CD14-positive monocyte (primary cell): ENCODE measurements at regions not wholly inside any gene's neighbourhood (a gene's known extent, or its start where the extent isn't known, plus 50 kb on each side); places are given as distances from the start of the nearest gene placed in this dataset.

Experiments
- DNase-seq, 3 donors: peaks; one replicate each; pipeline ENCODE4 v3.0.0-alpha.2; 2011 to 2022
- H2AFZ ChIP-seq: 2 replicates; pipeline ENCODE4 v1.6.0; 2012; ENCODE audit warnings: mild to moderate bottlenecking, low read depth, low read length, inconsistent platforms; ENCODE audit not compliant: insufficient read depth, poor library complexity, severe bottlenecking
- H3K27ac ChIP-seq, 2 donors: 1 replicate in 1 of 2; 2 replicates in 1 of 2; pipeline ENCODE4 v1.5.1; 2012 to 2013; ENCODE audit warnings: low read length in 2 of 2, control low read depth in 1 of 2, inconsistent platforms in 1 of 2, low read depth in 1 of 2, mild to moderate bottlenecking in 1 of 2
- H3K27me3 ChIP-seq, 2 donors: one replicate each; pipeline versions ENCODE4 v1.6.0 to v1.6.1; 2011 to 2013; ENCODE audit warnings: low read length in 2 of 2; ENCODE audit not compliant: control insufficient read depth in 2 of 2, insufficient read depth in 2 of 2
- H3K36me3 ChIP-seq, 2 donors: replicated peaks in 1 of 2; 1 replicate in 1 of 2; 2 replicates in 1 of 2; pipeline versions ENCODE4 v1.5.1 to v1.6.1; 2012 to 2013; ENCODE audit warnings: low read length in 2 of 2, control low read depth in 1 of 2, inconsistent platforms in 1 of 2, mild to moderate bottlenecking in 1 of 2; ENCODE audit not compliant: insufficient read depth in 2 of 2, control insufficient read depth in 1 of 2
- H3K4me1 ChIP-seq, 2 donors: 1 replicate in 1 of 2; 2 replicates in 1 of 2; pipeline versions ENCODE4 v1.5.1 to v1.6.1; 2012 to 2013; ENCODE audit warnings: low read length in 2 of 2, control low read depth in 1 of 2, inconsistent platforms in 1 of 2, mild to moderate bottlenecking in 1 of 2, moderate library complexity in 1 of 2; ENCODE audit not compliant: insufficient read depth in 2 of 2, control insufficient read depth in 1 of 2
- H3K4me2 ChIP-seq: replicated peaks from 2 replicates; pipeline ENCODE3; 2012; ENCODE audit warnings: low read length, moderate library complexity, mild to moderate bottlenecking; ENCODE audit not compliant: poor library complexity, severe bottlenecking; ENCODE audit errors: extremely low read depth
- H3K4me3 ChIP-seq, 3 experiments: fragments of 200-600 bp in 1 of 3; sonication (generic) in 1 of 3; replicated peaks in 1 of 3; 1 replicate in 2 of 3; 2 replicates in 1 of 3; pipeline ENCODE4 v1.5.1; 2011 to 2013; ENCODE audit warnings: low read length in 3 of 3, mild to moderate bottlenecking in 3 of 3, control low read depth in 2 of 3, low read depth in 2 of 3, inconsistent platforms in 1 of 3, moderate library complexity in 1 of 3
- H3K79me2 ChIP-seq: 2 replicates; pipeline ENCODE4 v1.6.0; 2012; ENCODE audit warnings: mild to moderate bottlenecking, control low read depth, inconsistent platforms, low read length, moderate library complexity; ENCODE audit not compliant: insufficient read depth
- H3K9ac ChIP-seq: 2 replicates; pipeline ENCODE4 v1.6.0; 2017; ENCODE audit warnings: low read length, mild to moderate bottlenecking; ENCODE audit not compliant: insufficient read depth, poor library complexity, severe bottlenecking
- H3K9me3 ChIP-seq, 2 donors: replicated peaks in 1 of 2; 1 replicate in 1 of 2; 2 replicates in 1 of 2; pipeline versions ENCODE4 v1.5.1 to v1.6.1; 2012 to 2013; ENCODE audit warnings: low read length in 2 of 2, control low read depth in 1 of 2; ENCODE audit not compliant: control insufficient read depth in 1 of 2, insufficient read depth in 1 of 2
- H4K20me1 ChIP-seq: 2 replicates; pipeline ENCODE4 v1.6.0; 2012; ENCODE audit warnings: mild to moderate bottlenecking, low read length, control low read depth, moderate library complexity; ENCODE audit not compliant: insufficient read depth
- H3K27ac Mint-ChIP-seq, 7 donors: one replicate each; pipeline ENCODE4 v1.8.0; 2020; ENCODE audit warnings: mild to moderate bottlenecking in 7 of 7, mixed read lengths in 7 of 7, moderate library complexity in 6 of 7, inconsistent platforms in 2 of 7
- H3K27me3 Mint-ChIP-seq, 3 donors: one replicate each; pipeline ENCODE4 v1.8.0; 2021 to 2022; ENCODE audit warnings: low read depth in 3 of 3, mild to moderate bottlenecking in 3 of 3, mixed read lengths in 3 of 3, moderate library complexity in 3 of 3, inconsistent platforms in 1 of 3
- H3K36me3 Mint-ChIP-seq, 2 donors: one replicate each; pipeline ENCODE4 v1.8.0; 2020; ENCODE audit warnings: mixed read lengths in 2 of 2, inconsistent platforms in 1 of 2, mild to moderate bottlenecking in 1 of 2
- H3K4me1 Mint-ChIP-seq: one replicate; pipeline ENCODE4 v1.8.0; 2020; ENCODE audit warnings: mild to moderate bottlenecking, mixed read lengths
- H3K4me3 Mint-ChIP-seq, 2 donors: one replicate each; pipeline ENCODE4 v1.8.0; 2020; ENCODE audit warnings: mild to moderate bottlenecking in 2 of 2, mixed read lengths in 2 of 2, moderate library complexity in 1 of 2
- H3K9me3 Mint-ChIP-seq, 7 donors: one replicate each; pipeline ENCODE4 v1.8.0; 2020 to 2022; ENCODE audit warnings: mixed read lengths in 7 of 7, mild to moderate bottlenecking in 6 of 7, moderate library complexity in 6 of 7, inconsistent platforms in 2 of 7
- WGBS: methylation state at CpG from one replicate; pipeline ENCODE4 v1.1.5; 2013; ENCODE audit warnings: missing lambda C conversion rate; ENCODE audit not compliant: insufficient coverage; 5-methylcytosine and 5-hydroxymethylcytosine counted together
- intact Hi-C, 2 donors: fragments of 100-400 bp; cut with micrococcal nuclease; formaldehyde crosslinking; loops; one replicate each; pipeline versions ENCODE4 v1.15.0 to v1.15.1; 2023
- TF ChIP-seq, protein P1 (sequence below): fragments of 200-600 bp; IDR thresholded peaks from one replicate; pipeline ENCODE4 v1.8.0; 2022; ENCODE audit warnings: antibody characterized with exemption, mild to moderate bottlenecking

DNA sequence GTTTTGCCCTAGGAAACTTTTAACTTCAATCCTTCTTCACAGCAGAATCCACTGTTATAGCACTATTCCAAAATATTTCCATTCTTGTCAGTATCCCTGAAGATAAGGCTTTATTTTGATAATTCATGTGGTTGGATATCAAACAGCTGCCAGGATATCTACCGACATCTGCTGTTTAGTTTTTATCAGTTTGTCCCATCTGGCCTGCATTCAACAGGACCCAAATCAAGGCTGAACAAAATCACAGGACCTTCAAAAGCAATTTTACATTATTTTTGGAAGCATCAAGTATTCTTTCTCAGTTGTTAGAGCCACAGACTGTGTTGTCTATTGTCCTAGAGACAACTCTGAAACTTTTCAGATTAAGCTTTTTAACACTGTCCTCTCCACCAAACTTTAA is 429.0 kb upstream of the PIK3C3 start:
- Mint-ChIP-seq H3K36me3 (no peaks in the 10 kb centered on the region), H3K27me3 (peaks cover 0 to 2% (median 0%) of the 10 kb centered on the region in 3 donors), H3K4me1 (no peaks in the 10 kb centered on the region), H3K4me3 (no peak overlapping the region), H3K27ac (no peak overlapping the region), H3K9me3 (peaks cover 0 to 3% (median 1%) of the 10 kb centered on the region in 7 donors)
- WGBS = no CpG with 5 or more reads among the region's 1 CpG
- Histone ChIP-seq H3K4me2 (no peak overlapping the region), H2AFZ (no peak overlapping the region), H3K79me2 (no peaks in the 10 kb centered on the region), H3K27ac (no peak overlapping the region), H3K4me1 (no peaks in the 10 kb centered on the region), H3K4me3 (no peak overlapping the region), H3K9me3 (no peaks in the 10 kb centered on the region), H3K36me3 (no peaks in the 10 kb centered on the region), H4K20me1 (no peaks in the 10 kb centered on the region), H3K9ac (no peak overlapping the region), H3K27me3 (no peaks in the 10 kb centered on the region)
- intact Hi-C loops = no loop called here
- no peak for DNase-seq
- TF ChIP-seq, protein P1, sequence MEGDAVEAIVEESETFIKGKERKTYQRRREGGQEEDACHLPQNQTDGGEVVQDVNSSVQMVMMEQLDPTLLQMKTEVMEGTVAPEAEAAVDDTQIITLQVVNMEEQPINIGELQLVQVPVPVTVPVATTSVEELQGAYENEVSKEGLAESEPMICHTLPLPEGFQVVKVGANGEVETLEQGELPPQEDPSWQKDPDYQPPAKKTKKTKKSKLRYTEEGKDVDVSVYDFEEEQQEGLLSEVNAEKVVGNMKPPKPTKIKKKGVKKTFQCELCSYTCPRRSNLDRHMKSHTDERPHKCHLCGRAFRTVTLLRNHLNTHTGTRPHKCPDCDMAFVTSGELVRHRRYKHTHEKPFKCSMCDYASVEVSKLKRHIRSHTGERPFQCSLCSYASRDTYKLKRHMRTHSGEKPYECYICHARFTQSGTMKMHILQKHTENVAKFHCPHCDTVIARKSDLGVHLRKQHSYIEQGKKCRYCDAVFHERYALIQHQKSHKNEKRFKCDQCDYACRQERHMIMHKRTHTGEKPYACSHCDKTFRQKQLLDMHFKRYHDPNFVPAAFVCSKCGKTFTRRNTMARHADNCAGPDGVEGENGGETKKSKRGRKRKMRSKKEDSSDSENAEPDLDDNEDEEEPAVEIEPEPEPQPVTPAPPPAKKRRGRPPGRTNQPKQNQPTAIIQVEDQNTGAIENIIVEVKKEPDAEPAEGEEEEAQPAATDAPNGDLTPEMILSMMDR = no peak

DNA sequence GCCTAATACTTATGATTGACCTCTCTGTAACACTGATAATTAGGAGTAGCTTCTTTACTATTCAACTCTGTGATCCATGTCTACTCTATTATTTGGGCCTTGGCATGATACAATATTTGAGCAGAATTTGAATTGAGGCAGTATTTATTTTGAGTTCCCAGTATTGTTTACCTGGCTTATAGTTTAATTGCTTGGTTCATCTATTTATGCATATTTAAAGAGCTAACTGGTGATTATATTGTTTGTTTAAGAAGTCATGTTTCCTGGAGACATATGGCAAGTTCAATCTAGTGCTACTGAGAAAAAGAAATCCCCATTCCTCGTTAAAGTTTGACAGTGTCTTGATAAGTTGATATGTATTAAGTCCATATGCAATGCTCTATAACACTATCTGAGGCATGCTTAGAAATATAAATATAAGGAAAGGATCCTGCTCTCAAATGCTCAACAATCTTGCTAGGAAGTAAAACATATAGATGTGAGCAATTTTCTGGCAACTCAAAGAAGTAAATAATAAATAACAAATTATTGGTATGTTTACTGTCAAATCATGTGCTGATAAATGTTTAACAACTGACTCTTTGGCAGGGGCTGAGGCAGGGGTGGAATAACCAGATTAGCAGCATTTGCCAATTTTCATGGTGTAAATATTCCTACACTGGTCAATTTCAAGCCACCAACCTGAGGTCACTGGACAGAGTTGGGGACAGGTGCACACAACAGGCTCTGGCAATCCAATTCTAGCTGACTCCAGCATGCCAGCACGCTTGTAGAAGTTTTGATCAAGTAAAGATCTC is 430.2 kb upstream of the PIK3C3 start:
- Histone ChIP-seq H3K9me3 (no peaks in the 10 kb centered on the region), H3K36me3 (no peaks in the 10 kb centered on the region), H3K27ac (no peak overlapping the region), H3K4me2 (no peak overlapping the region), H3K9ac (no peak overlapping the region), H3K4me3 (no peak overlapping the region), H3K79me2 (no peaks in the 10 kb centered on the region), H3K27me3 (no peaks in the 10 kb centered on the region), H3K4me1 (no peaks in the 10 kb centered on the region), H4K20me1 (no peaks in the 10 kb centered on the region), H2AFZ (no peak overlapping the region)
- H3K36me3 Mint-ChIP-seq = no peaks in the 10 kb centered on the region
- no peak for DNase-seq
- H3K27me3 Mint-ChIP-seq = no peaks in the 10 kb centered on the region
- no peaks in the 10 kb centered on the region for H3K4me1 Mint-ChIP-seq
- H3K9me3 Mint-ChIP-seq = peaks cover 0 to 3% (median 1%) of the 10 kb centered on the region in 7 donors
- TF ChIP-seq, protein P1 = no peak
- intact Hi-C loops = no loop called here
- no peak overlapping the region for H3K27ac Mint-ChIP-seq
- H3K4me3 Mint-ChIP-seq = no peak overlapping the region
- WGBS = no CpG with 5 or more reads among the region's 2 CpGs
